GM18508 (cell line): ENCODE measurements at regions not wholly inside any gene's neighbourhood (a gene's known extent, or its start where the extent isn't known, plus 50 kb on each side); places are given as distances from the start of the nearest gene placed in this dataset.

Experiments used
- ATAC-seq: cut with Tn5 transposase; IDR thresholded peaks from one replicate; pipeline ENCODE4 v1.9.1; 2021; ENCODE audit warnings: moderate number of reproducible peaks; ENCODE audit not compliant: insufficient read depth, unreplicated experiment

DNA sequence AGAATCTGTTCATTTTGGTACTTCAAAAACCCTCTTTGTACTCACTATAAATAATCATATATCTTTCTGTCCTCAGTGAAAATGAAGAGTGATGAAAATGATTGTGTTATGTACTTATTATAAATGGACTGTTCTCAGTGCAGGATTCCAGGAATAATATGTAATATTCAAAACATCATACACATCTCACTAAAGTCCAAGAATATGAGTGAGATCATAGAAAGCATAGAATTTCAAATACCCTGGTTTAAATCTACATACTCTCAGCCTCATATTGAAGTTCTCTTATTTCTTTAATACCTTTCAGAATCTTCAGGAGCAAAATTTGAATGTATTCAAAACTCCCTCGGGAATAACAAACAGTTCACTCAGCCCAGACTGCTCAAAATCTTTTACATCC lies 868.0 kb downstream of the SLITRK6 start:
- ATAC-seq, result no peak

DNA sequence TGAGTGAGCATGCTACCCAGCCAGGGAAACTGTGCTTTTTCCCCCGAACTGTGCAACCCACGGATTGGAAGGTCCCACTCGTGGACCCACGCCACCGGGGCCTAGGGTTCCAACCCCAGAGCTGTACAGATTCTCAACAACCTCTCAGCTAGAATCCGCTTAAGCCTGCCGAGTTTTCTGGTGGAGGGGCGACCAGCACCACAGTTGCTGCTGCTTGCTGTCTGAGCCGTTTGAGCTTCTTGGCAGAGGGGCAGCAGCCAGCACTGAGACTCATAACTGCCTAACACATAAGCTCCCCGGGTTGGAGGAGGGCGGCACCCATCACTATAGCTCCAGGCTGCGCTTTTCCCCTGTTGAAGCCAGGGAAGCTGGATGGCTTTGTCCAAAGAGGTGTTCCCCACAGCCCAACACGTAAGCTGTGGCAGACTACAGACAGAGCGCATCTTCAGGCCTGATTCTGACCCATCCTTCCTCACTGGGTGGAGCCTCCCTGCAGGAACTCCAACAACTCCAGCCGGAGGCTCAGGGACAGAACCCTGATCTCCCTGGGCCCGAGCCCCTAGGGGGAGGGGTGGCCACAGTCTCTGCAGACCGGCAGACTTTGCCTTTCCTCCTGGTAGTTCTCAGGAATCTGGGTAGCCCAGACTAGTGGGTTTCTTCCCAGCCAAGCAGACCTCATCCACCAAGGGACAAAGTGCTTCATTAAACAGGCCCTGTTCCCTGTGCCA lies 871.6 kb downstream of the SLITRK6 start:
- ATAC-seq, result no peak

DNA sequence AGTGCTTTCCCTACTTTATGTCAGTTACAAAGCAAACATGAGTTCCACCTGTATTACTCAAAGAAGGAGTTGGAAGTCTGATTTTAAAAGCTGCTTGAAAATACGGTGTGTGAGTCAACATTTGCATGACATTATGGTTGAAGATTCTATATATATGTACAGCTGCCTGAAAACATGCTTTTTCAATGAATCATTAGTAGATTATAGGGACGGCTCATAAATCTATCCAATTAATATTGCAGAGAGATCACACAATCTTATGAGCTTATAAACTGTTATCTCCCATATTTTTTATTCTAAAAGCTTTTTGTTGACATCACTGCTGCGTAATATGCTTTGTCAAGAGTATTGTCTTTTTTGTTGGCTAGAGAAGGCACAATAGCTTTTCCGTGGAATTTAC lies 873.8 kb downstream of the SLITRK6 start:
- no peak for ATAC-seq

DNA sequence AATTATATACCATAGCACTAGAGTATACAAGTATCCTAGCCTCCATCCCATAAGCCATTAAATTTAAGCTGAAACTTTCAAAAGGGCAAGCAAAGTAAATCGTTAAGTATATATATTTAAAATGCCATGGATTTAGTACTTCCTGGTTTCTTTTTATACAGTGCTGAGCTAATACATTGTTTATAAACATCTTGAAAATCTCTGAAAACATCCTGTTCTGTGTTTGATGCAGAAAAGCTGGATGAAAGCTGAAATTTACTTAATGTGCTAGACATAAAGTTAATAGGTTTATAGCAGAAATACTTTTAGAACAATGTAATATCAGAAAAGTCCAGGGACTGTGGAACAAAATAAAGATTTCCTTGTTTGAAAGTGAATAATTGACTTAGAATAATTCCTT lies 875.4 kb downstream of the SLITRK6 start:
- ATAC-seq, result no peak

DNA sequence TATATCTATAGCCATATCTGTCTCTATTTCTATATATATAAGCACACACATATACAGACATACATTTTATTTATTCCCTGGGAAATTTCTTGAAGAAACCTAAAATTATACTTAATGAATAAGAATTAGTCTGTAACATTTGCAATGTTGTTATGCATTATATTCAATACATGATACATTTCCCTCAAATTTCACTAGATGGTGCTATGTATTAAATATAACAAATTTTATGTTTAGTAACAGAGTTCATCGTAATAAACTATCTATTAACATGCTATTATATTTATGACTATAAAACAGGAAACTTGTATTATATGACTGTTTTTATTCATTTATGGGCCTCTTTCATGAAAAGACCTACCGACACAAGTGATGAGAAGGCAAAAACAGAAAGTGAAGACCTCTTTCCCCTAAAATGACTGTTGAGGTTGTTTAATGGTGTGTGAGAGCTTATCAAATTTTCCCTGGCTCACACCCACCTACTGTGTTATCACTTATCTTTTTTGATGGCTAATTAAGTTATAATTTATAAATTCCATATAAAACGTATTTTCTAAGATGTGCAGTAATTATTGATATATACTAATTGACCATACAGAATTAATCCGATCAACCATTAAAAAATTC lies 881.9 kb downstream of the SLITRK6 start:
- no peak for ATAC-seq

DNA sequence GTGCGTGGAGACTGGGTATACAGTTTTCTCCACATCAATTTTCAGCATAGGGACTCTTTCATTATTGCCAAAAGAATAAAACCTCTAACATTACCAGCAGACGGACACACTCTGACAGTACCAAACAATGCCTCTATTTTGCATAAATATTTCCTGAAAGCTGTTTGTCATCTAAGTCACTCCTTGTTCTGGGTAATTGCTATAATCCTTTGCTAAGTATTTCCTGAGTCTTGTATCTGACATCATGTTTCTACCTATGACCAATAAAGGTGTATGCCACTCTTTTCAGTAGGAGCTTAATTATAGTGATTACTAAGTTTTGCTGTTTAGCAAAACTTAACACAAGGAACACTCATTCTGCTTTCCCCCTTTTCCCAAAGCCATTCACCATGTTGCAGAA lies 886.5 kb downstream of the SLITRK6 start:
- no peak for ATAC-seq

DNA sequence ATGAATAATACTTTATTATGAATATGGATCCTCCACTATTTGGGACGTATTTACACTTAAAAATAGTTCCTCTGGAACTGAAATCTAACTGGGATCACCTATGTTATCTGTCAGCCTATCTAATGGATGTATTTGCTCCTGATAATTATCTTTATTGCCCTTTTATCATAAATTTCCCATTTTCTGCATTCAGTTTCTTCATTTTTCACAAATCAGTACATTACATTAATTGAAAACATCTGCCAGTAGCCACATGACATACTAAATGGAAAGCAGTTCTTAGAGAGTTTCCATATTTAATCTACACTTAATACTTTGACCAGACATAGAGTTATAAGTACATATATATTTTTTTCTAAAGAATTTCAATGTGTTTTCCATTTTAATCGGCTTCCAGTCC lies 888.8 kb downstream of the SLITRK6 start:
- ATAC-seq, result no peak

DNA sequence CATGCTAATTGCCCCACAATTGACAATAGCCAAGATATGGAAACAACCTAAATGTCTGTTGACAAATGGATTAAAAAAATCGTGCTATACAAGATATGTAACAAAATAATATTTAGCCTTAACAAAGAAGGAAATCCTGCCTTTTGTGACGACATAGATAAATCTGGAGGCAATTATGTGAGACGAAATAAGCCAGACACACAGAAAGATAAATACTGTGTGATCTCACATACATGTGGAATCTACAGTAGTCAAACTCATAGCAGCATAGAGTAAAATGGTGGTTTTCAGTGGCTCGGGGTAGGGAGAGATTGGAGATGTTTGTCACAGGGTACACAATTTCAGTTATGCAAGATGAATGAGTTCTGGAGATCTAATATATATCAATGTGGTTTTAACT lies 895.8 kb downstream of the SLITRK6 start:
- ATAC-seq, result no peak

DNA sequence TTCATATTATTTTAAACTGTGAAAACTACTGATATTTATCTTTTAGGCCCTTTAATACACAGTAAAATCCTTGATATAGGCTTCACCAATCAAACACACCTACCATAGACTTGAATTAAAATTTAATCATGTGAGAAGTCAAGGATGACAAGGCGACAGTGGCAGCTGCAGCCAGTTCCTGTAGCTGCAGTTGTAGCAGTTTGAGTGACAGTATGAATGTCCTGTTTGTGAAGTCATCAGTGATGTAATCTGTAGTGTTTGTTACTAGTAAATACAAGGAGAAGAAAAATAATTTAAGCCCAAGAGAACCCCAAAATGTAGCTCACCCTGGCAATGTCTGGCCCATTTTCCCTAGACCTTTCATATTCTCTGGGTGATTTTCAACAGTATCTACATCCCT lies 897.0 kb downstream of the SLITRK6 start:
- ATAC-seq, result no peak

DNA sequence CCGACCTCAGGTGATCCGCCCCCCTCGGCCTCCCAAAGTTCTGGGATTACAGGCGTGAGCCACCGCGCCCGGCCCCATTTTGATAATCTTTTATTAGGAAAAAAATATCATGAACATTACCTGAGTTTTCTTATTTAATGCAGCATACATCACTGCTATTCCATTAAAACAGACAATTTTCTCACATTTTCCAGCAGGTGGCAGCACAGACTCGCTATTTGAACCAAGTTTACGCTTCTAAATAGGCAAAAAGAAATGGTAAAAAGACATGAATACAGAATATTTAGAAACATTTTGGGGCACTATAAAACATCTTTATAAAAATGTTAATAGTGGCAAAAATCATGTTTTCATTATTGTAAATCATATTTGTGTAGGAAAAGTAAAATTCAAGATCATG lies 903.1 kb downstream of the SLITRK6 start:
- ATAC-seq, result no peak

DNA sequence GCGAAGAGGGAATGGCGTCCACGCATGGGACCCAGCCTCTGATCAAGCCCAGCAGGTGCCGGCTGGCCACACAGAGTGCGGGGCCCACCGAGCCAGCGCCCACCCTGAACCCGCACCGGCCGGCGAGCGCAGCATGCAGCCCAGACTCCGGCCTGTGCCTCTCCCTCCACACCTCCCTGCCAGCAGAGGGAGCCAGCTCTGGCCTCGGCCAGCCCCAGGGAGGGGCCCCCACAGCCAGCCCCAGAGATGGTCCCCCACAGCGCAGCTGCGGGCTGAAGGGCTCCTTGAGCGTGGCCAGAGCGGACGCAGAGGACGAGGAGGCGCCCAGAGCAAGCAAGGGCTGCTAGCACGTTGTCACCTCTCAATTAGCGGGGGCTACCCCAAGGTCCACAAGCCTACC lies 904.5 kb downstream of the SLITRK6 start:
- ATAC-seq, result no peak

DNA sequence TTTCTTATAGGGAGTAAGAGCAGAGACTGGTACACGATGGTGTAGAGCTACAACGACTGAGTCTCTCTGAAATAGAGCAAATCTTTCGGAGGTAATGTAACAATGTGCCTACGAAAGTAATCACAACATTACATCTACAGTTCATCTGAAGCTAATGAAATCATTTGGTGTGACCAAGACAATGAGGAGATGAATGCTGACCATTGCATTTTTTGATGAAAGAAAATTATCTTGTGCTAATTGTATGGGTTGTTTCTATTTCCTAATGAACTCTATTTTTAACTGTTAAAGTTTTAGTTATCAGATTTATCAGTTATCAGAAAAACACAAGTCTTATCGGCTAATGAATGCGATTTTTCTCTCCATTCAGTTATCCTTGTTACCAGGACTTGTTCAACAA lies 913.4 kb downstream of the SLITRK6 start:
- ATAC-seq, result no peak

DNA sequence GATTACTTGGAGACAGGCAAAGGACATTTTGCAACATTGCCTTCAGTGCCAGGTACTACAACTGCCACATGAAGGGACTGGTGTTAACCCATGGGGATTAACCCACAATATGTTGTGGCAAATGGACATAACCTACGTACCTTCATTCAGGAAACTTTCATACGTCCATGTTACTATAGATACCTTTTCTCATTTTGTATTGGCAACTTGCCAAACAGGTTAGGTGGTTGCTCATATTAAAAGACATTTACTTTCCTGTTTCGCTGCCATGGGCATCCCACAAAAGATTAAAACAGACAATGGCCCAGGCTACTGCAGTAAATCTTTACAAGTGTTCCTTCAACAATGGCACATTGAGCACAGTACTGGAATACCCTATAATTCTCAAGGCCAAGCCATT lies 925.3 kb downstream of the SLITRK6 start:
- no peak for ATAC-seq

DNA sequence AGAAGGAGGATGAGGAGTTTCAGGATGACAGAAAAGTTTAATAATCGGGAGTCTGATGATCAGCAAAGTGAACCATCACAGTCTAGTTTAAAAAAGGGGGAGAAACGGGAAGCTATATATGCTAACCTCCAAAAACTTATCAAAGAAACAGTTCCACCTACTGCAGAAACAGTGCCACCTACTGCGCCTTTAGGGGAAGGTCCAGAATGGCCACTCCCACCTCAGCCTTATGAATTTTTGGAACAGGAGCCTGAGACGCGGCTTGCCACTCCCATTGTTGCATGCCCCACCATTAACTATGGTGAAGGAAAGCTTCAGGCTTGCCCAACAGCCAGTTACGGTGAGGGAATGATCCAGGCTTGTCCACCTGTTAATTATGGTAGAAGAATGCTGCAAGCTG lies 929.0 kb downstream of the SLITRK6 start:
- no peak for ATAC-seq

DNA sequence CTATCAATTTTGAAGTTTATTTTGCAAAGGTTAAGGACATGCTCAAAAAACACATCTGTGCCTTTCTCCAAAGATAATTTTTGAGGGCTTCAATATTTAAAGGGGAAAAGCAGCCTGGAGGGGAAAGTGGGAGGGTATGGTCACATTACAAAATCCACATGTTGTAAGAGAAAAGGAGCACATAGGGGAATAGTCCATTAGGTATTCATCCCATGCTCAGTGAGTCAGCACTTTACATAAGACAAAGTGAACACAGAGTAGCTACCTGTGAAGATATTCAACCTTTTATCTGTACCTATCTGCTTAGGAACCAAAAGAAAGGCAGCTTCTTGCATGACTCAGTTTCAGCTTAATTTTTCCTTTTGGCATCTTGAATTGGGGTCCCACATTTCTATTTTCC lies 932.0 kb downstream of the SLITRK6 start:
- no peak for ATAC-seq

DNA sequence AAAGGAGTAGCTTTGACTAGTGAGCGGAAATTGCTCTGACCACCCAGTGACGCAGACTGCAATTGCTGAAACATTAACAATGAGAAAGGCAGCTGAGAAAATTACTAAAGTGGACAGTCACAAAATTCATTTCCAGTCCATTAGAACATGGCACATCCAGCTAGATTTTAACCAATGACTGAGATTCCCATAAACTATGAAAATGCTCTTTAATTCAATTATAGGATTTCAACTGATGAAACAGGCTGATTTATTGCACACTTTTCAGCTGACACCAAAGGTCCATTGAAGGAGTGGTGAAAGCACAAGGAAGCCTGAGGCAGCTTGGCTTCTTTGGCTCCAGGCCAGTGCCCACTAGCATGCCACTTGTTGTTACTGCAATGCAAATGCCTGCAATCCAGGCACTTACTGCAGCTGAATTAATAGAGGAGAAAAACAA lies 933.4 kb downstream of the SLITRK6 start:
- ATAC-seq, result no peak

DNA sequence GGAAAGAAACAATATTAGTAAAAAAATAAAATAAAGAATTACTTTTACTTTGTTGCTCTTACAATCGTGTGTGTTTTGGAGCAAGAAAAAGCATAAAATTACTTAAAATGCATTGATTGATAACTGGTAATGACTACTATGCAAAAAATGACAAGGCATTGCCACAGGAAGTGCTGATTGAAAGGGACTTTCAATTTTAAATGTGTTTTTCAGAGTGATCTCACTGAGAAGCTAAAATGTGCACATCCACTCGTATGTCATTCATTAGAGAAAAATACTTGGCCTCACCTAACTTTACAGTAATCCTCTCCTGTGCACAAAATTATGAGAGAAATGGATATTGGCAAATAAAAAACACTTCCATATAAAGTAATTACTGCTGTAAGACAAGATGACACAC lies 934.9 kb downstream of the SLITRK6 start:
- no peak for ATAC-seq

DNA sequence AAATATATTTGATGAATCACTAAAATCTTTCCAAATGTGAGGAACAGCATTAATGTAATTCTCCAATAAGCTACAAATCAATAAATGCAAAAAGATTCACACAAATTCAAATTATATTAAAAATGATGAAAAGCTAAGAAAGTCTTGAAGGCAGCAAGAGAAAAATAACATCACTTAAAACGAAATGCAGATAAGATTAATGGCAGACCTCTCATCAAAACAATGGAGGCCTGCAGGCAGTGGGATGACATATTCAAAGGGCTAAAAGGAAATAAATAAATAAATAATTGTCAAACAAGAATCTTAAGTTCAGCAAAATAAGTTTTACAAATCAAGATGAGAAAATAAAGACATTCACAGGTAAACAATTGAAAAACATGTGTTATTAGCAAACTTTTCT lies 952.1 kb downstream of the SLITRK6 start:
- no peak for ATAC-seq

DNA sequence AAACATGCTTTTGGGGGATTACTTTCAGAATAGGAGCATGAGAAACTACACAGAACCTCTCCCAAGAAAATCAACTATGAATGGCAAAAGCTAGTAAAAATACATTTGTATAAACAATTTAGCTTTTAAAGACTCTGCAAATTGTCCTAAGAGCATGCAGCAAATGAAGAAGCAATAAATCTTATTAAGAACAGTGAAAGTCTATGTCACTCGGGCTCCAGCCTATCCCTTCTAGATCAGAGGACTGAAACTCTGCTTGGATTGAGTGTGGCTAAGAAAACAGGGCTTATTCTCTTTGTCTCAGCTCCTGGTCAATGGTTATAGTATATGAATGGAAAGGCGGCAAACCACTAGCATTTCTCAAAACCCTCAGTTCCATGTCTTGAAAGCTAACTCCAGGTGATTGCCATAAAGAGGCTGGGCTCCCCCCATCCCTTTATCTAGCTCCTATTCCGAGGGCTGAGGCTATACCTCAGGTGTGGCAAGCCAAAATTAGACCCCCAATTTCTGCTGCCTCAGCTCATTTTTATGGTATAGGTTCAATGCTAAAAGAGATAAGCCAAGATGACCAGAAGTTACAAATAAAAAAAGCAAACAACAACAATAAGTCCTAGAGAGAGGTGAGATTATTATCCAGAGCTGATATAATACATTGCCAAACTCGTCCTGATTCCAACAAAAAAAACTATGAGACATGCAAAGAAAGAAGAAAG lies 953.2 kb downstream of the SLITRK6 start:
- no peak for ATAC-seq

DNA sequence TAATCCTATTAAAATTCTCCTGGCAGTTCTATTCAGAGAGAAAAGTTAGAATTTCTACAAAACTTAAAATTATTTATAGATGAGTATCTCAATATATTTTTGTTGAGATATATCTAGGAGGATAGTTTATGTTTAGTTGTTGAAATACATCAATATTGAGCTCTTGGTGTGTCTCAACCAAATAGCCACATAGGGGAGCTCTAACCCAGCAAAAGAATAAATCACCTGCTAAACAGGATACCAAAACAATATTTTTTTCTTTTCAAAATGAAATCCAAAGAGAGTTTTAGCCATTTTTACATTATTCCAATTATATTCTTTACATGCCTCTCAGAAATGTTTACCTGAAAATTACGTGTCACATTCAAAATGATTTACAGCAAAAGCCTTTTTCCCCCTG lies 954.7 kb downstream of the SLITRK6 start:
- ATAC-seq, result no peak

DNA sequence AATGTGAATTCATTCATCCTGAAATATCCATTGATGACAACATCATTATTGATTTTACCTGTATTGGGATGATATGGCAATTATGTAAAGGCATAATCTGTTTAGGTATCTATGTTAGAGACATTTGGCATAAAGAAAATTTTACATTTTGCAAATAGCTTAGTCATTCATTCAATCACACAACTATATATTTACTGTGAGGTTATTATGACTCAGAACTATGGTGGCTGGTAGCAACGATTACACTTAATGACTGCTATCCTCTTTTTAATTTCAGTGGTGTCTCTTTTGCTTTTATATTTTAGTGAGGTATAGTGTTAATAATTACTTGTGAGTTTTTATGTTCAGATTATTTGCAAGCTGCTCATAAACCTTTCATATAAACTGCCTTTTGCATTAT lies 955.9 kb downstream of the SLITRK6 start:
- ATAC-seq, result no peak

DNA sequence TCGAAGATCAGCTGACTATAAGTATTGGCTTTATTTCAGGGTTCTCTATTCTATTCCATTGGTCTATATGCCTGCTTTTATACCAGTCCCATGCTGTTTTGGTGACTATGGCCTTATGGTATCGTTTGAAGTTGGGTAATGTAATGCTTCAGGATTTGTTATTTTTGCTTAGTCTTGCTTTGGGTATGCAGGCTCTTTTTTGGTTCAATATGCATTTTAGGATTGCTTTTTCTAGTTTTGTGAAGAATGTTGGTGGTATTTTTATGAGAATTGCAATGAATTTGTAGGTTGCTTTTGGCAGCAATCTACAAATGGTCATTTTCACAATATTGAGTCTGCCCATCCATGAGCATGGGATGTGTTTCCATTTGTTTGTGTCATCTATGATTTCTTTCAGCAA lies 951.9 kb upstream of the SLITRK1 start:
- ATAC-seq, result no peak
